NCI-H187 (cell line): ENCODE measurements at regions not wholly inside any gene's neighbourhood (a gene's known extent, or its start where the extent isn't known, plus 50 kb on each side); places are given as distances from the start of the nearest gene placed in this dataset.

Experiments used
- DNase-seq, 2 experiments: peaks; one replicate each; lab custom pipeline; 2025; lab: John Stamatoyannopoulos, UW

- no peak for DNase-seq
These were observed 90.5 kb upstream of the DBX1 start for GRCh38 chr11:20250644-20251247.

GRCh38 chr11:20249796-20250195 is 89.5 kb upstream of the DBX1 start:
- DNase-seq = no peak

- no peak for DNase-seq
These were observed 89.1 kb upstream of the DBX1 start for GRCh38 chr11:20249378-20249777.

DNA sequence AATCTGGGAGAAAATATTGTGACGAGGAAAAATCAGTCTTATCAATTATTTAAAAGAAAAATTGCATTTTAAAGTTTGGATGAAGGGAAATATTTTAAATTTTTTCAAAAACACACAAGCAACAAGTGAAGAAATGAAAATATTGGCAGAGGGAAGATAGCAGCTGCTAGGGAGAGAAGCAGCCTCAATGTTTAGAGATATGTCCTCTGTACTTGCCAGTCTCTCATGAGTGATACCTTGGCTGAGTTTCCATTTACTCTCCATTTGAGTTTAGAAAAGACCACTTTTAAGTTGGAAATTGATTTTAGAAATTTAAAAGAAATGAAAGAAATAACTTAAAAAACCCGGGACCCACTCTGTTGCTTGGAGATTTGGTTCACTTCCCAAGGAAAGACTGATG is 88.6 kb upstream of the DBX1 start:
- no peak for DNase-seq

DNA sequence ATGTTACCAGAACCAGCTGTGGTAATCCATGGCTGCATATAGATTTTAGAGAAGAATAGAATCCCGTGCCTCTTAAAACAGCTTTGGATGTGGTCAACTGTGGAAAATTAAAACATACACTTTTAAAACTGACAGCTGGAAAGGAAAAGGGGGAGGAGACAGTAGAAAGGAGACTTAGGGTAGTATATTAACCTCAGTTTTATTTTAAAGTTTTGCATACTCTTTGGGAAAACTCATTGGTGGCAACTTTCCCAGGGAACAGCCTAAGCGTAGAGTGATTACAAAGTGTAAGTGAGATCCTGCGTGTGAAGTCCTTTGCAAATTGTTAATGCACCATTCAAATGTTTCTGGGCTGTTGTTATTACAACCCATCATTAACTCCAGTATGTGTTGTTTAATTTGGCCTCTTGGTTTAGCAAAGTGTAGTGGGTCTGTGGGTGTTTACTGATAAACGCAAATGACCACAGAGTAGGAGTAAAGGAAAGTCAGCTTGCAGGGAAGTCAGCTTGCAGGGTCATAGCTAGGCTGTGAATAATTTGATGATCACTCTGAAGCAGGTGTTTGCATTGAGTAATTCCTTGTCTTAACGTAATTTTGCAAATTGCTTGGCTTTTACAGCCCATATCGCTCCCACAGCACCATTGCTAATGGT is 88.0 kb upstream of the DBX1 start:
- no peak for DNase-seq

GRCh38 chr11:20247591-20248007 is 87.3 kb upstream of the DBX1 start:
- no peak for DNase-seq

GRCh38 chr11:20243974-20244373 is 83.7 kb upstream of the DBX1 start:
- DNase-seq = no peak

DNA sequence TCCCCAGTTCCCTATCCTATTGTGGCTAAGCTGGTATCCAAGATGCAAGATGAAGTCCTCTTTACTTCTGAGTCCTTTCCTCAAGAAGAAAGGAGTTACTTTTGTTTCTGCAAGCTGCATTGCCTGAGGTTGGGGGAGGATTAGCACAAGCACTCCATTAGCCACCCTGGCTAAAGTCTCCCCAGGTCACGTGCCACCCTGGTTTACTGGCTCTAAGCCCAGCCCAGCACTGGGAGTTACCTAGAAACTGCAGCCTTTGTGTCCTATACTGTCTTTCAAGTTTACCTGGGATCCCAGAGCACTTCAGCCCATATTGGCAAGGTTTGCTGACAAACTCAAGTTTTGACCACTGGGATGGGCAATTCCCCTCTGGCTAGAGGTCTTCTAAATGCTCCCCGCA is 78.4 kb upstream of the DBX1 start:
- no peak for DNase-seq

- no peak for DNase-seq
These were observed 74.9 kb upstream of the DBX1 start for GRCh38 chr11:20235164-20235563.

DNA sequence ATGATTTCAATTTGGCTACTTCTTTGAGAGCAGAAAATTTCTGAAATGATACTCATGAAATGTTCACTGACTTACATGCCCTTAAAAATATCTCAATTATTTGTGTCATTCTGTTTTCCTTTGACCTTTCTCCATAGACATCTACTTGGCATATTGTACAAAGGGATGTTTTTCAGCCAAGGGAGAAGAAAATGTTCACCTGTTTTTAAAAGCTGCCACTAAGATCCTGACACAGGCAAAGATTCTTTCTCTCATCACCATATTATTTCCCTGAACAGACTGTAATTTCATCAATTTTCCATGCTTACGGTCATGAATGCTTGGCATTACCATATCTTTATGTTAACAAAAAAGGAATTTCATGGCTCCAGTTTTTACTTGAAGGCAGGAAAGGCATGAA is 67.4 kb upstream of the DBX1 start:
- DNase-seq = no peak

DNA sequence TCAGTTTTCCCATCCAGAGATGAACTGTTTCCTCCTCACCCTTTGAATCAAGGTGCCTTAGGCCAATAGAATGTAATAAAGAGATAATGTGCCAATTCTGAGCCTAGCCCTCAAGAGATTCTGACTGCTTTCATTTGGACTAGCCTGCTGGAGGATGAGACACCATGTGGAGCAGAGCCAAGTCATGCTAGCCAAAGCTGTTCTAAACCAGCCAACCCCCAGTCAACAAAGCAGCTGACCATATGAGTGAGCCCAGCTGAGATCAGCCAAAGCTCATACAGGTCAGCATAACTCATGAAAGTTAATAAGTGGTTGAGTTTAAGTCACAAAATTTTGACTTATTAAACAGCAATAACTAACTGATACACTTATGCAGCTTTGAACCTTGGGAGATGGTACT is 66.7 kb upstream of the DBX1 start:
- no peak for DNase-seq

DNA sequence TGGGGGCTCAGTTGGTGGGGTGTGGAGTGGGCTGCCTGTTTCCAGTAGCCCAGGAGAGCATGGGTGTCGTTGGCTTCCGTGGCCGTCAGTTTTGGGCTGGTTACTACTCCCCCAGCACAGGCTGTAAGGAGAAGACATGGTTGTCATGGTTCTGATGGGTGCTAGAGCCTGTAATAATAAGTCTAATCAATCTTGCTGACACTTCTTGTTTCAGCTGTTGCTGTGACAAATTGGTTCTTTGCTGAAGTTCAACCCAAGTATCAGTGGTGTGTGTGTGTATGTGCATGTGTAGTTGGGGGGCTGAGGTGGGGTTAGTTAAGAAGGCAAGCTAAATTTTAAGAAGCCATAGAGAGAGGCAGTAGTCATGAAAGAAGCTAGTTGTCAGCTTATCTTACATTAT is 61.3 kb upstream of the DBX1 start:
- no peak for DNase-seq

GRCh38 chr11:20213790-20214189 is 53.5 kb upstream of the DBX1 start:
- DNase-seq = no peak

- DNase-seq = no peak
These were observed 51.4 kb upstream of the DBX1 start for GRCh38 chr11:20211691-20212090.
